Bronchial epithelial cell (primary cell): ENCODE measurements at regions not wholly inside any gene's neighbourhood (a gene's known extent, or its start where the extent isn't known, plus 50 kb on each side); places are given as distances from the start of the nearest gene placed in this dataset.

Experiments used
- DNase-seq: peaks from one replicate; pipeline ENCODE4 v3.0.0-alpha.2; 2010; ENCODE audit warnings: low read depth
- FAIRE-seq: peaks from 2 replicates; lab custom pipeline; 2011; peaks lifted over from hg19 to GRCh38; lab: Jason Lieb, UNC
- H3K27me3 ChIP-seq: 2 replicates; pipeline ENCODE4 v1.5.1; 2011; ENCODE audit warnings: low read length; ENCODE audit not compliant: control insufficient read depth, insufficient read depth
- H3K36me3 ChIP-seq: 2 replicates; pipeline ENCODE4 v1.5.1; 2011; ENCODE audit warnings: low read length; ENCODE audit not compliant: control insufficient read depth, insufficient read depth
- H3K4me3 ChIP-seq: 2 replicates; pipeline ENCODE4 v1.5.1; 2011; ENCODE audit warnings: mild to moderate bottlenecking, low read depth, low read length, control low read depth
- TF ChIP-seq, protein P1 (sequence below): IDR thresholded peaks from 2 replicates; pipeline ENCODE4 v1.5.1; 2011; ENCODE audit warnings: mild to moderate bottlenecking, moderate library complexity, low read length, control low read depth, inconsistent platforms; ENCODE audit not compliant: insufficient read depth, severe bottlenecking

DNA sequence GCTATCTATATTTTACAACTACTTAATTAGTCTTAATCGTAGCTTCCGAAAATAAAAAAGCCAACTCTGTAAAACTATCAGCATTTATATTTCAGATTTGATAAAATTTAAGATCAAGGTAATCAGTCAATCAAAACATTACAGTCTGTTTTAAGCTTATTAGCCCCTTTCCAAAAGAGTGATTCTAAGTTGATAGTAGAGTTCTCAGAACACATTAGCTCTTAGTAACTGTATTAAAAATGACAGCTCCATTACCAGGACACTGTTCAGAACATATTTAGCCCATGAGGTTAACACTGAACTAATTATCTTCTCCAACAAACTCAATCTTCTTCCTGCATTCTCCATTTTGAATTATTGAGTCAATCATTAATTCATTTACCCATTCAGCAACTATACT, 110.3 kb upstream of the PALS2 start:
- TF ChIP-seq, protein P1, sequence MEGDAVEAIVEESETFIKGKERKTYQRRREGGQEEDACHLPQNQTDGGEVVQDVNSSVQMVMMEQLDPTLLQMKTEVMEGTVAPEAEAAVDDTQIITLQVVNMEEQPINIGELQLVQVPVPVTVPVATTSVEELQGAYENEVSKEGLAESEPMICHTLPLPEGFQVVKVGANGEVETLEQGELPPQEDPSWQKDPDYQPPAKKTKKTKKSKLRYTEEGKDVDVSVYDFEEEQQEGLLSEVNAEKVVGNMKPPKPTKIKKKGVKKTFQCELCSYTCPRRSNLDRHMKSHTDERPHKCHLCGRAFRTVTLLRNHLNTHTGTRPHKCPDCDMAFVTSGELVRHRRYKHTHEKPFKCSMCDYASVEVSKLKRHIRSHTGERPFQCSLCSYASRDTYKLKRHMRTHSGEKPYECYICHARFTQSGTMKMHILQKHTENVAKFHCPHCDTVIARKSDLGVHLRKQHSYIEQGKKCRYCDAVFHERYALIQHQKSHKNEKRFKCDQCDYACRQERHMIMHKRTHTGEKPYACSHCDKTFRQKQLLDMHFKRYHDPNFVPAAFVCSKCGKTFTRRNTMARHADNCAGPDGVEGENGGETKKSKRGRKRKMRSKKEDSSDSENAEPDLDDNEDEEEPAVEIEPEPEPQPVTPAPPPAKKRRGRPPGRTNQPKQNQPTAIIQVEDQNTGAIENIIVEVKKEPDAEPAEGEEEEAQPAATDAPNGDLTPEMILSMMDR, result no peak
- H3K27me3 ChIP-seq, result no peaks in the 10 kb centered on the region
- DNase-seq (no peak), FAIRE-seq (no peak)
- no peaks in the 10 kb centered on the region for H3K36me3 ChIP-seq
- H3K4me3 ChIP-seq, result no peak overlapping the region

DNA sequence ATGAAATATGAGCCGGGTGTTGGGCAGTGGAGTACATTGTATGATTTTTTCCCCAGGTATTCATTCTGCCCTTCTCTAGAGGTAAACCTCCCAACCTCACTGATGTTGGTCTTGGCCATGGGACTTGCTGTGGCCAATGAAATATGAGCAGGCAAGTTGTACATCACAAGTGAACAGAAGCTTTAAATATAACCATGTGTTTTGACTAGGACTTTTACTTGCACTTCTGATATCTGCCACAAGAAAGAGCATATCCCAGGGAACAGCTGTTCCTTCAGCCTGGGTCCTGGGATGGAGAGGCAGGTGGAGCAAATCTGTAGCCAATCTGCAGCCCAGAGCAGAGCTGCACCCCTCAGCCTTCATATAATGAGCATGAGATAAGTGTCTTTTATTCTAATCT, 109.8 kb upstream of the PALS2 start:
- no peak overlapping the region for H3K4me3 ChIP-seq
- FAIRE-seq (no peak), DNase-seq (no peak)
- no peaks in the 10 kb centered on the region for H3K27me3 ChIP-seq
- H3K36me3 ChIP-seq, result no peaks in the 10 kb centered on the region
- TF ChIP-seq, protein P1, result no peak

DNA sequence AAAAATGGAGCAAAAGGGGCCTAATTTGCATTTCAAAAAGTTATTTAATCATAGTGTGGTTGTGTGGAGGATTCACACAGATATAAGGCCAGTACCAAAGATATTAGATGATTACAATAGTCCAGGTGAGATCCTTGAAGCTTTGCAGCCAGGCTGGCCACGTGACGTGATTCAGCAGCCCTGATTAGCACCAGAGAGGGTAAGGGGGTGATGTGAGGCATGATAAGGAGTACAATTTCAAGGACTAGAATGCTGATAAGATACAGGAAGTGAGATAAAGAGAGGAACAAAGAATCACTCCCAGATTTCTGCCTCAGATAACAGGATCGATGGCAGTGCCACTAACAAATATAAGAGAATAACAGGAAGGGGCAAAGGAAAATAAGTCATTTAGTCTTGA, 108.4 kb upstream of the PALS2 start:
- TF ChIP-seq, protein P1, result no peak
- DNase-seq, result no peak
- H3K36me3 ChIP-seq, result no peaks in the 10 kb centered on the region
- FAIRE-seq, result no peak
- no peak overlapping the region for H3K4me3 ChIP-seq
- H3K27me3 ChIP-seq, result no peaks in the 10 kb centered on the region

DNA sequence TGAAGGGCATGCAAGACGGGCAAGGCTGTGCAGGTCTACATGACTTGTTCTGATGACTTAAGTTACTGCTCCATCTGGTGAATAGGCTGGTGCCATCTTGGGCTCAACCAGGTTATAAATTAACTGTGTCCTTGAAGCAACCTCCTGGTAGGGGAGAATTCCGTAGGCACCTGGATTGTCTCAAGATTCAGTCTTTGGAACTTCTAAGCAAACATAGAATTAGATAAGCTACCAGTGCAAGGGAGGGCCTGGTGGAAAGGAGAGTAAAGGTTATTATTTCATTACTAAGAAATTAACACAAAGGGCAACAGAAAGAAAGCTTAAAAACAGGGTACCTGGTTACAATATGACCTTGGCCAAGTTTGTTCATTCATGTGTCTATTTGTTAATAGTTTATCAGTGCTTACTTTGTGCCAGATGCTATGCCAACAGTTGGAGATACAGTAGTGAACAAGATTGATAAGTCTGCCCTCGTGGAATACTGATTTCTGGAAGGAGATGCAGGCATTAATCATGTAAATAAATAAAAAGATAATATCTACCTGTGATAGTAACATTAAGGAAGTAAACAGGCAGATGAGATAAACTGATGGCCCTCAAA, 107.0 kb upstream of the PALS2 start:
- no peaks in the 10 kb centered on the region for H3K27me3 ChIP-seq
- H3K4me3 ChIP-seq, result no peak overlapping the region
- DNase-seq, result no peak
- FAIRE-seq, result no peak
- no peaks in the 10 kb centered on the region for H3K36me3 ChIP-seq
- TF ChIP-seq, protein P1, result no peak

DNA sequence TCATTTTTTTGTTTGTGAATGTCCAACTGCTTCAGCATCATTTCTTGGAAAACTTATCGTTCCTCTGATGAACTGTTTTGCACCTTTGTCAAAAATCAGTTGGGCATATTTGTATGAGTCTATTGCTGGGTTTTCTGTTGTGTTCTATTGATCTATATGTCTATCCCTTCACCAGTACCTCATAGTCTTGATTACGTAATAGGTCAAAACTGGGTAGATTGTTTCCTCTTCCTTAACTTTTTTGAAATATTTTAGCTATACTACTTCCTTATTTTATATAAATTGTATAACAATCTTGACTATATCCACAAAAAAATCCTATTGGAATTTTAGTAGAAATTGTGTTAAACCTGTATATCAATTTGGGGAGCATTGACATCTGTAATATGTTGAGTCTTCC, 104.1 kb upstream of the PALS2 start:
- Histone ChIP-seq H3K4me3 (no peak overlapping the region), H3K36me3 (no peaks in the 10 kb centered on the region), H3K27me3 (no peaks in the 10 kb centered on the region)
- no peak for FAIRE-seq
- no peak for DNase-seq
- TF ChIP-seq, protein P1, result no peak

DNA sequence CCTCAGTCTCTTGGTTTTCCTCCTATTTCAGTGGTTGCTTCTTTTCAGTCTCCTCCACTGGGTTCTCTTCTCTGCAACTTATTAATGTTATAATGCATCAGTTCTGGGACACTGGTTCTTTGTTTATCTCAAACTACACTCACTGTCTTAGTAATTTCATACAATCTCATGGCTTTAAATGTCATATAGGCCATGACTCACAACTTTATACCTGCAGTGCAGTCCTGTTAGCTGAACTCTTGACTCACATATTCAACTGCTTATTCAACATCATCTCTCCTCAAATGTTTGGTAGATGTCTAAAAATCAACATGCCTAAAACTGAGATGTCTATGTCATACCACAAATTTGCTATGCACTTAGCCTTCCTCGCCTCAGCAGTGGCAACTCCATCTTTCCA, 101.2 kb upstream of the PALS2 start:
- peak; percentile 62 for DNase-seq

More for the DNA sequence above, 101.2 kb upstream of the PALS2 start:
- Histone ChIP-seq H3K36me3 (no peaks in the 10 kb centered on the region), H3K27me3 (no peaks in the 10 kb centered on the region), H3K4me3 (no peak overlapping the region)
- no peak for FAIRE-seq
- TF ChIP-seq, protein P1, result no peak
